MV-4-11 (cell line): ENCODE measurements at regions not wholly inside any gene's neighbourhood (a gene's known extent, or its start where the extent isn't known, plus 50 kb on each side); places are given as distances from the start of the nearest gene placed in this dataset.

Source experiments
- DNase-seq: peaks from one replicate; lab custom pipeline; 2025; lab: John Stamatoyannopoulos, UW

GRCh38 chr11:96607864-96608558 is 218.2 kb downstream of the JRKL start:
- DNase-seq: no peak

GRCh38 chr11:96614101-96614500 is 224.3 kb downstream of the JRKL start:
- no peak for DNase-seq

- DNase-seq: no peak
Measured at GRCh38 chr11:96614846-96615245, 225.0 kb downstream of the JRKL start.

DNA sequence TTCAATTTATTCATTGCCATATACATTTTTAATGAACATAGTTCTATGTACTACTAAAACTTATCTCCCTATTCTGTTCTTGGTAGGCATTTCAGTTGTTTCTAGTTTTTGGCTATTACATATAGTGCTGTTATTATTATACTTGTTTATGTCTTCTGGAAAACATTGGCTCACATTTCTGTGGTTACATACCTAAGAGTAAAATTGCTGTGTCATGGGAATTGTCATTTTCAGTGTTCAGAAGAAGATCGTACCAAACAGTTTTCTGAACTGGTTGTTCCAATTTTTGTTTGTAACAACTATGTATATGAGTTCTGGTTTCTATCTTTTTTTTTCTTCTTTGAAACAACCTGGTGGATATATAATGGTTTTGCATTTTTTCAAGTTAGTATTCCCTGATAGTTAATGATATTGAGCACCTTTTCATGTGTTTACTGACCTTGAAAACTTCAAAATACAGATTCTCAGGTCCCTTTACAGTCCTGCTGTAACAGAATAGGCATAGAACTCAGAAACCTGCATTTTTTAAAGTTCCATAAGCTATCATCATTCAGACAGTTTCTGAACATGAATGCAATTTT is 230.7 kb downstream of the JRKL start:
- no peak for DNase-seq

DNA sequence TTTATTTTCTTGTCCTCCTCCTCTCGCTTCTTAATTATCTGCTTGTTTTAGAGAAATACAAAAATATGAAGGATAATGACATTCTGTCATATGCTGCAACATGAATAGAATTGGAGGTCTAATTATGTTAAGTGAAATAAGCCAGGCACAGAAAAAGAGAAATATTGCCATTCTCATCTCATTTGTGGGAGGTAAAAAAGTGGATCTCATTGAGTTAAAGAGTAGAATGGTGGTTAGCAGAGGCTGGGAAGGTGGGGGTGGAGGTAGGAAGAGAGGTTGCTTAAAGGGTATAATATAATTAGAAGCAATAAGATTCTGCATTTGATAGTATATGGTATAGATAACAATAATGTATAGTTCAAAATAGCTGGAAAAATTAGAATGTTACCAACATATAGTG is 231.3 kb downstream of the JRKL start:
- no peak for DNase-seq

- DNase-seq: no peak
Measured at GRCh38 chr11:96622026-96622634, 232.3 kb downstream of the JRKL start.

- DNase-seq: no peak
Measured at GRCh38 chr11:96624126-96624525, 234.3 kb downstream of the JRKL start.

GRCh38 chr11:96627376-96627775 is 237.6 kb downstream of the JRKL start:
- no peak for DNase-seq

DNA sequence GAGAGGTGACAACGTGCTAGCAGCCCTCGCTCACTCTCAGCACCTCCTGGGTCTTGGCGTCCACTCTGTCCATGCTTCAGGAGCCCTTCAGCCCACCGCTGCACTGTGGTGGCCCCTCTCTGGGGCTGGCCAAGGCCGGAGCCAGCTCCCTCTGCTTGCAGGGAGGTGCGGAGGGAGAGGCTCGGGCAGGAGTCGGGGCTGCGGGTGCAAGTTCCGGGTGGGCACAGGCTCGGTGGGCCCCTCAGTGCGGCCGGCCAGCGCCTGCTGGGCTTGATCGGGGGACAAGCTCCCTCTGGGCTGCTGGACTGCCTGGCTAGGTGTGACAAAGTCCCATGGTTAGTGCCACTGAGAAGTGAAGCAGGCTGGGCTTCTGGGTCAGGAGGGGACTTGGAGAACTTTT is 245.8 kb downstream of the JRKL start:
- no peak for DNase-seq

DNA sequence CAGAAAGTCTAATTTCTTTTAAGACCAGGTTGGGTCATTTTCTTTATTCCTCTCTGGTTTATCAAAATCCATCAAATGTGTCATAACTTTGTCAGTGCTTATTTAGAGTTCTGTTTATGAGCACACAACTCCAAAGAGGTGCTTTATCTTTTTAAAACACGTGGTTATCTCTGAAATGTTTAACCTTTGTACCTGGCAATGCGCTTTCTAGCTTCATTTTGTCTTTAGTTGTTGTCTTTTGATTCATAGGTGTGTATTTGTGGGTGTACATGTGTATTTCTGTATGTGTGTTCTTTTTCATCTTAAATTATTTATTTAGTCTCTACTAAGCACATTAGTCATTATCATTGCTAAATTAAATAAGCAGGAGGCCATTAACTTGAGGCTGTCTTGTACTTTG is 251.4 kb downstream of the JRKL start:
- DNase-seq: no peak

GRCh38 chr11:96642583-96642982 is 252.8 kb downstream of the JRKL start:
- no peak for DNase-seq

GRCh38 chr11:96643173-96643572 is 253.4 kb downstream of the JRKL start:
- no peak for DNase-seq

GRCh38 chr11:96647621-96648020 is 257.8 kb downstream of the JRKL start:
- no peak for DNase-seq

DNA sequence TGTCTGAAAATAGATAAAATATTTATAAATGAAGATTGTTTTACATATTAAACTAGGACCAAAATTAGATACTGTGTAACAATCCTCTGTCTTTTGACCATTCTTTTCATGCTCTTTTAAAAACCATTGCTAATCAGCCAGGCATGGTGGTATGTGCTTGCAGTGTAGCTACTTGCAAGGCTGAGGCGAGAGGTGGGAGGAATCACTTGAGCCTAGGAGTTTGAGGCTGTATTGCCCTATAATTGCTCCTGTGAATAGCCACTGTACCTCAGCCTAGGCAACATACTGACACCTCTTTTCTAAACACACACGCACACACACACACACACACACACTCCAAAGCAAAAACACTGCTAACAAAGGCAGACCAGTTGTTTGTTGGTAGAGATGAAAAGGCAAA is 259.2 kb downstream of the JRKL start:
- DNase-seq: no peak

DNA sequence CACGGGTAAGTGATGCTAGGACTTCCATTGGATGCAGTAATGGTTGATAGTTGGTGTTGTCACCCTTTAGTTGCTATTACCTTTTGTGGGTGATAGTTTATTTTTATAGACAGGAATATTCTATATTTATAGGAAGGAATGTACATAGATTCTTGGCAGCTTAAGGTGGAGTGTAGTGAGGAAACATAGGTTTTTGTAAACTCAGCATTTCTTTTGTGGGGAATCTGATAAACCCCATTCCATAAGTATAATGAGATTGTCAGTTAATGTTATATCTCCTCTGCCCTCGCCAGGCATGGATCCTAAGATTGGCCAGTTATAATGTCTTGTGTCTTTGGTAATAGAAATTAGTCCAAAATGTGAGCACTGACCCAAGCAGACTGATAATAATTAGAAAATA is 262.7 kb downstream of the JRKL start:
- no peak for DNase-seq

DNA sequence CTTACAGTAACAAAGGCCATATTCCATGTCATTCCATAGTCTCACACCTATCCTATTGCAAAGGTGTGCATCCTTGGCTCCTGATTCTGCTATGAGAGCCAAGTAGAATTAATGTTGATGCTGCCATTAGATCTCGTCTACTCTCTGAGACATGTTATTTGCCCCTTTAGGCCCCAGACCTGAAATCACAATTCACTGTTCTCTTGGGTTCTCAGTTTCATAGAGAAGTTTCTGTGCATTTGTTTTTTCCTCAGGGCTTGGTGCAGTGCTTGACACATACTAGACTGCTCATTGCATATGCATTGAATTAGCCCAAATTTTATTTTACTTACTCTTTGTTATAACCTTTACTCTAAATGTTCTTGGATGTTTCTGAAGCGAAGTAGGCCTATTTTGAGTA is 265.7 kb downstream of the JRKL start:
- DNase-seq: no peak

- DNase-seq: no peak
Measured at GRCh38 chr11:96658436-96658835, 268.6 kb downstream of the JRKL start.

DNA sequence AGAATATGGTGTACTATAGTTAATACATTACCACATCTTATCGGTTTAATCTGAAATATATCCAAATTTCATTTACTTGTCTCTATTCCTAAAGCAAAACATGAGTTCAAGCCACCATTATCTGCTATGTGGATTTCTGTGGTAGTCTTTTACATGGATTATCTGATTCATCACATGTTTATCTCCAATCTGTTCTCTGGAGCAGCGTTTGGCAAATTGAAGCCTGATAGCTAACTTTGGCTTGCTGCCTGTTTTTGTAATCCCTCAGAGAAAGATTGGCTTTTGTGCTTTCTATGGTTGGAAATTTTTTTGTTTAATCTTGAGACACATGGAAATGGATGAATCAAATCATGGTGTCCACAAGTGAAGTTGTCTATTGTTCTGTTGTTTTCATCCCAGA is 274.3 kb downstream of the JRKL start:
- DNase-seq: no peak

DNA sequence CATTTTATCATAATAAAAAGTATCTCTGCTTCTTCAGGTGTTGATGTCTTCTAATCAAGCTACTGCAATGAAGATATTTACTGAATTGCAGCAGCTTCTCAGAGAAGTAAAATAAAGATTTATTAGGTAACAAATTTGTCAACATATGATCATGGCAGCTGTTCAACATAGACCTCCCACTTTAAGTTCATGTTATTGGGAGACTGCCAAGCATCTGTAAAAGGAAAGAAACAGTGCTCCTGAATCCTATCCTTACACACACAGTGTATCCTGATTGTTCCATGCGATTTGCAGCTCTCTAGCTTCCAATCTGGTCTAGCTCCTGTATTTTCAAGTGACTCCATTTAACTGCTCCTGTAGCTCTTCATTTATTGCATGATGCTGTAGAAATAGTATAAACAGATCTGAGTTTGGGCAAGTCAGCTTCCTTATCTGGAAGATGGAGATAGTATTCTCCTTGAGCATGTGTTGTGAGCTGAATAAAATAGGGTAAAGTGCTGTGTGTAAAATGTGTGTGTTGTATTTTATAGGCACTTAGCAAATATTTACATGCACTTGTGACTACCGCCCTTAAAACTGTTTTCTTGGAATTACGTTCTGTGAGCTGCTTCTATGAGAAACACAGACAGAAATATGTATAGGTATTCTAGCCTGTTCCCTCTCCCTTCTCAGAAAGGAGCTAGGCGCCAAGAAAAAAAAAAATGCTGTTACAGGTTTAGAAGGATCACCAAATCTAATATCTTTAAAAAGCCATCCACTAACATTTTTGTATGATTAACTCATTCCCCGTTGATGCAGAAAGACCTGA is 290.6 kb downstream of the JRKL start:
- DNase-seq: no peak

- DNase-seq: no peak
Measured at GRCh38 chr11:96681019-96681716, 291.4 kb downstream of the JRKL start.

GRCh38 chr11:96694338-96694737 is 304.5 kb downstream of the JRKL start:
- DNase-seq: no peak

GRCh38 chr11:96696731-96697130 is 306.9 kb downstream of the JRKL start:
- DNase-seq: no peak
